H9 (cell line): ENCODE measurements at regions not wholly inside any gene's neighbourhood (a gene's known extent, or its start where the extent isn't known, plus 50 kb on each side); places are given as distances from the start of the nearest gene placed in this dataset.

Source experiments
- DNase-seq: peaks from one replicate; pipeline ENCODE4 v3.0.0-alpha.2; 2017
- H2AFZ ChIP-seq: one replicate; pipeline ENCODE4 v1.6.1; 2013; ENCODE audit warnings: mild to moderate bottlenecking, low read length, control low read depth, moderate library complexity
- H2AK5ac ChIP-seq: 2 replicates; pipeline ENCODE4 v1.6.1; 2013; ENCODE audit warnings: low read length, control low read depth, mixed read lengths; ENCODE audit not compliant: insufficient read length
- H2BK120ac ChIP-seq: one replicate; pipeline ENCODE4 v1.6.1; 2013; ENCODE audit warnings: low read depth, mild to moderate bottlenecking, low read length, control low read depth, inconsistent platforms; ENCODE audit not compliant: poor library complexity, severe bottlenecking
- H2BK12ac ChIP-seq: 2 replicates; pipeline ENCODE4 v1.6.1; 2013; ENCODE audit warnings: low read length, control low read depth, mixed read lengths, low read depth; ENCODE audit not compliant: insufficient read length
- H2BK15ac ChIP-seq: 2 replicates; pipeline ENCODE4 v1.6.1; 2013; ENCODE audit warnings: low read depth, low read length, control low read depth
- H2BK20ac ChIP-seq: one replicate; pipeline ENCODE4 v1.6.1; 2013; ENCODE audit warnings: low read depth, mild to moderate bottlenecking, low read length, control low read depth, inconsistent platforms; ENCODE audit not compliant: poor library complexity, severe bottlenecking
- H2BK5ac ChIP-seq: 2 replicates; pipeline ENCODE4 v1.6.1; 2013; ENCODE audit warnings: low read length, control low read depth, mixed read lengths; ENCODE audit not compliant: insufficient read length
- H3K14ac ChIP-seq: 2 replicates; pipeline ENCODE4 v1.6.1; 2013; ENCODE audit warnings: low read length, control low read depth; ENCODE audit not compliant: insufficient read depth
- H3K18ac ChIP-seq: 2 replicates; pipeline ENCODE4 v1.6.1; 2013; ENCODE audit warnings: low read depth, mild to moderate bottlenecking, mixed read lengths, low read length, control low read depth; ENCODE audit not compliant: insufficient read length
- H3K23ac ChIP-seq: 2 replicates; pipeline ENCODE4 v1.6.1; 2013; ENCODE audit warnings: low read length, control low read depth, mixed read lengths, low read depth; ENCODE audit not compliant: insufficient read length
- H3K23me2 ChIP-seq: 2 replicates; pipeline ENCODE4 v1.6.1; 2013; ENCODE audit warnings: low read depth, mild to moderate bottlenecking, mixed read lengths, low read length, control low read depth; ENCODE audit not compliant: insufficient read length, poor library complexity, severe bottlenecking
- H3K27ac ChIP-seq: 2 replicates; pipeline ENCODE4 v1.5.1; 2013; ENCODE audit warnings: low read length, control low read depth, mixed read lengths, low read depth; ENCODE audit not compliant: insufficient read length
- H3K27me3 ChIP-seq: 2 replicates; pipeline ENCODE4 v1.6.1; 2013; ENCODE audit warnings: low read length, control low read depth, inconsistent platforms; ENCODE audit not compliant: insufficient read depth
- H3K4ac ChIP-seq: 2 replicates; pipeline ENCODE4 v1.6.1; 2013; ENCODE audit warnings: low read depth, mild to moderate bottlenecking, control low read depth, inconsistent platforms, low read length, moderate library complexity
- H3K4me1 ChIP-seq: 2 replicates; pipeline ENCODE4 v1.6.1; 2013; ENCODE audit warnings: low read length, control low read depth, inconsistent platforms; ENCODE audit not compliant: insufficient read depth
- H3K4me2 ChIP-seq: 2 replicates; pipeline ENCODE4 v1.6.1; 2013; ENCODE audit warnings: low read length, control low read depth, mixed read lengths; ENCODE audit not compliant: insufficient read length, insufficient read depth
- H3K56ac ChIP-seq: 2 replicates; pipeline ENCODE4 v1.6.1; 2013; ENCODE audit warnings: low read depth, mild to moderate bottlenecking, mixed read lengths, low read length, control low read depth; ENCODE audit not compliant: insufficient read length
- H3K79me1 ChIP-seq: 2 replicates; pipeline ENCODE4 v1.6.1; 2013; ENCODE audit warnings: low read depth, mild to moderate bottlenecking, moderate library complexity, low read length, control low read depth, inconsistent platforms; ENCODE audit not compliant: insufficient read depth, poor library complexity, severe bottlenecking
- H3K79me2 ChIP-seq: 2 replicates; pipeline ENCODE4 v1.6.1; 2013; ENCODE audit warnings: low read length, control low read depth, inconsistent platforms; ENCODE audit not compliant: insufficient read depth
- H3K9ac ChIP-seq: 2 replicates; pipeline ENCODE4 v1.6.1; 2013; ENCODE audit warnings: low read length, control low read depth, mixed read lengths; ENCODE audit not compliant: insufficient read length; ENCODE audit errors: extremely low read depth
- H3K9me3 ChIP-seq: one replicate; pipeline ENCODE4 v1.6.1; 2013; ENCODE audit warnings: low read depth, low read length, inconsistent platforms; ENCODE audit not compliant: control insufficient read depth
- H3T11ph ChIP-seq: one replicate; pipeline ENCODE4 v1.6.1; 2013; ENCODE audit warnings: mild to moderate bottlenecking, low read length, control low read depth, inconsistent platforms
- H4K20me1 ChIP-seq: one replicate; pipeline ENCODE4 v1.6.1; 2013; ENCODE audit not compliant: control insufficient read depth, insufficient read length, insufficient read depth
- H4K5ac ChIP-seq: 2 replicates; pipeline ENCODE4 v1.6.1; 2013; ENCODE audit warnings: low read depth, mild to moderate bottlenecking, mixed read lengths, low read length, control low read depth; ENCODE audit not compliant: insufficient read length
- H4K8ac ChIP-seq: replicated peaks from 2 replicates; pipeline ENCODE4 v1.6.1; 2013; ENCODE audit warnings: low read length, control low read depth, mixed read lengths, low read depth; ENCODE audit not compliant: insufficient read length
- H4K91ac ChIP-seq: 2 replicates; pipeline ENCODE4 v1.6.1; 2013; ENCODE audit warnings: low read depth, mild to moderate bottlenecking, moderate library complexity, mixed read lengths, low read length, control low read depth; ENCODE audit not compliant: insufficient read length
- H3K27ac Mint-ChIP-seq, 3 experiments: 2 replicates in 2 of 3; 3 replicates in 1 of 3; pipeline ENCODE4 v1.8.0; 2020 to 2021; ENCODE audit warnings: mixed read lengths in 3 of 3, mild to moderate bottlenecking in 1 of 3, moderate library complexity in 1 of 3
- H3K27me3 Mint-ChIP-seq: 2 replicates; pipeline ENCODE4 v1.8.0; 2021; ENCODE audit warnings: low read depth, mild to moderate bottlenecking, moderate library complexity, mixed read lengths
- H3K36me3 Mint-ChIP-seq, 3 experiments: 2 replicates in 2 of 3; 3 replicates in 1 of 3; pipeline ENCODE4 v1.8.0; 2020 to 2021; ENCODE audit warnings: low read depth in 3 of 3, mixed read lengths in 3 of 3; ENCODE audit not compliant: insufficient read depth in 1 of 3
- H3K4me1 Mint-ChIP-seq, 2 experiments: 2 replicates each; pipeline ENCODE4 v1.8.0; 2020; ENCODE audit warnings: mixed read lengths in 2 of 2
- H3K4me3 Mint-ChIP-seq, 2 experiments: 2 replicates in 1 of 2; 3 replicates in 1 of 2; pipeline ENCODE4 v1.8.0; 2020 to 2021; ENCODE audit warnings: mild to moderate bottlenecking in 2 of 2, mixed read lengths in 2 of 2, moderate library complexity in 1 of 2
- H3K9me3 Mint-ChIP-seq, 2 experiments: 2 replicates in 1 of 2; 3 replicates in 1 of 2; pipeline ENCODE4 v1.8.0; 2020; ENCODE audit warnings: mild to moderate bottlenecking in 2 of 2, mixed read lengths in 2 of 2, moderate library complexity in 1 of 2
- WGBS: extraction: QIAGEN DNeasy Blood & Tissue Kit; methylation state at CpG from one replicate; pipeline ENCODE4 v1.1.7; 2013; ENCODE audit warnings: missing lambda C conversion rate, low lambda C conversion rate, mixed read lengths; ENCODE audit not compliant: insufficient read length; ENCODE audit errors: extremely low coverage; 5-methylcytosine and 5-hydroxymethylcytosine counted together
- TF ChIP-seq, protein P1 (sequence below): fragments of 200-600 bp; sonication (generic); conservative IDR thresholded peaks from 3 replicates; pipeline ENCODE4 v1.8.0; 2021; ENCODE audit warnings: antibody characterized with exemption, mild to moderate bottlenecking

- Histone ChIP-seq H4K8ac (no peak overlapping the region), H3K79me1 (no peaks in the 10 kb centered on the region), H3K9me3 (no peaks in the 10 kb centered on the region), H3K23ac (no peak overlapping the region), H3K14ac (no peak overlapping the region), H3K4me2 (no peak overlapping the region), H3T11ph (no peak overlapping the region), H2BK120ac (no peak overlapping the region), H2AFZ (peak overlapping the region; percentile 92), H3K18ac (no peak overlapping the region), H2BK20ac (no peak overlapping the region), H4K91ac (no peak overlapping the region), H3K9ac (no peak overlapping the region), H2BK15ac (no peak overlapping the region), H2BK12ac (no peak overlapping the region), H3K27ac (no peak overlapping the region), H3K79me2 (no peaks in the 10 kb centered on the region), H3K4me1 (no peaks in the 10 kb centered on the region), H4K5ac (no peak overlapping the region), H3K27me3 (no peaks in the 10 kb centered on the region), H3K56ac (no peak overlapping the region), H3K4ac (no peak overlapping the region), H2AK5ac (no peak overlapping the region), H2BK5ac (no peak overlapping the region), H3K23me2 (no peaks in the 10 kb centered on the region), H4K20me1 (no peaks in the 10 kb centered on the region)
- H3K27ac Mint-ChIP-seq = no peak overlapping the region
- H3K36me3 Mint-ChIP-seq = no peaks in the 10 kb centered on the region
- TF ChIP-seq, protein P1, sequence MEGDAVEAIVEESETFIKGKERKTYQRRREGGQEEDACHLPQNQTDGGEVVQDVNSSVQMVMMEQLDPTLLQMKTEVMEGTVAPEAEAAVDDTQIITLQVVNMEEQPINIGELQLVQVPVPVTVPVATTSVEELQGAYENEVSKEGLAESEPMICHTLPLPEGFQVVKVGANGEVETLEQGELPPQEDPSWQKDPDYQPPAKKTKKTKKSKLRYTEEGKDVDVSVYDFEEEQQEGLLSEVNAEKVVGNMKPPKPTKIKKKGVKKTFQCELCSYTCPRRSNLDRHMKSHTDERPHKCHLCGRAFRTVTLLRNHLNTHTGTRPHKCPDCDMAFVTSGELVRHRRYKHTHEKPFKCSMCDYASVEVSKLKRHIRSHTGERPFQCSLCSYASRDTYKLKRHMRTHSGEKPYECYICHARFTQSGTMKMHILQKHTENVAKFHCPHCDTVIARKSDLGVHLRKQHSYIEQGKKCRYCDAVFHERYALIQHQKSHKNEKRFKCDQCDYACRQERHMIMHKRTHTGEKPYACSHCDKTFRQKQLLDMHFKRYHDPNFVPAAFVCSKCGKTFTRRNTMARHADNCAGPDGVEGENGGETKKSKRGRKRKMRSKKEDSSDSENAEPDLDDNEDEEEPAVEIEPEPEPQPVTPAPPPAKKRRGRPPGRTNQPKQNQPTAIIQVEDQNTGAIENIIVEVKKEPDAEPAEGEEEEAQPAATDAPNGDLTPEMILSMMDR = no peak; the same call in 2 of the 3 replicates
- H3K9me3 Mint-ChIP-seq = no peaks in the 10 kb centered on the region
- no CpG with 5 or more reads among the region's 11 CpGs for WGBS
- H3K4me3 Mint-ChIP-seq = no peak overlapping the region
- H3K27me3 Mint-ChIP-seq = peaks cover 1% of the 10 kb centered on the region
- DNase-seq = peak; percentile 31
- peaks cover 0 to 3% of the 10 kb centered on the region in 2 experiments; a peak in 3 of 4 replicates for H3K4me1 Mint-ChIP-seq
Observed at GRCh38 chr14:22387776-22388241, 201.2 kb downstream of the DAD1 start.
